ENCODE measurements at regions not wholly inside any gene's neighbourhood (a gene's known extent, or its start where the extent isn't known, plus 50 kb on each side); places are given as distances from the start of the nearest gene placed in this dataset.

- POLR2A ChIA-PET (ENCODE audit: unreplicated experiment), result no interaction called here
- ATAC-seq (no peak), DNase-seq (no peak)
- H3K4me1 ChIP-seq (ENCODE audit: insufficient read depth, low read length), result no peaks in the 10 kb centered on the region
- H3K36me3 ChIP-seq (ENCODE audit: low read depth, low read length), result no peaks in the 10 kb centered on the region
- no peak overlapping the region for H3K4me3 ChIP-seq (ENCODE audit: low read length)
- no peak overlapping the region for H3K27ac ChIP-seq (ENCODE audit: low read length)
- no TSS peak for BruUV-seq (replicated peaks)
- no peaks in the 10 kb centered on the region for H3K79me2 ChIP-seq (ENCODE audit: low read length)
- TF ChIP-seq EZH2 (IDR thresholded peaks at IDR 0.05; ENCODE audit: low read length, unreplicated experiment) (no peak), CTCF (conservative IDR thresholded peaks at IDR 0.05; ENCODE audit: low read depth, low read length) (no peak), EZH2phosphoT487 (IDR thresholded peaks at IDR 0.05; ENCODE audit: borderline replicate concordance, low read length) (no peak)
- H2AFZ ChIP-seq (ENCODE audit: low read length), result no peak overlapping the region
- no peaks in the 10 kb centered on the region for H3F3A ChIP-seq (ENCODE audit: low read length, unreplicated experiment)
- H3K27me3 ChIP-seq (ENCODE audit: low read length), result peaks cover 12% of the 10 kb centered on the region; the same call in 1 of the 2 replicates
- H3K9me3 ChIP-seq (ENCODE audit: low read length), result no peaks in the 10 kb centered on the region
- H3K4me2 ChIP-seq (ENCODE audit: low read length), result no peak overlapping the region
- H3K9me2 ChIP-seq (replicated peaks; ENCODE audit: low read length), result no peaks in the 10 kb centered on the region
- no peaks in the 10 kb centered on the region for H4K20me1 ChIP-seq (ENCODE audit: low read length)
- H3K9ac ChIP-seq (ENCODE audit: low read length), result no peak overlapping the region
- intact Hi-C loops (cut with micrococcal nuclease), result no loop called here
- CTCF ChIA-PET, result no interaction called here
These were observed 1019.0 kb downstream of the DIAPH3 start for GRCh38 chr13:59144700-59145099.

GRCh38 chr13:59145381-59145780, 1018.3 kb downstream of the DIAPH3 start:
- H2AFZ ChIP-seq (ENCODE audit: low read length), result no peak overlapping the region
- POLR2A ChIA-PET (ENCODE audit: unreplicated experiment), result no interaction called here
- no TSS peak for BruUV-seq (replicated peaks)

More at GRCh38 chr13:59145381-59145780, 1018.3 kb downstream of the DIAPH3 start:
- no peak overlapping the region for H3K4me2 ChIP-seq (ENCODE audit: low read length)
- peaks cover 8% of the 10 kb centered on the region; the same call in 1 of the 2 replicates for H3K27me3 ChIP-seq (ENCODE audit: low read length)
- no peak for ATAC-seq
- H3K36me3 ChIP-seq (ENCODE audit: low read depth, low read length), result no peaks in the 10 kb centered on the region
- H3K4me3 ChIP-seq (ENCODE audit: low read length), result no peak overlapping the region
- H3K9me2 ChIP-seq (replicated peaks; ENCODE audit: low read length), result no peaks in the 10 kb centered on the region
- intact Hi-C loops (cut with micrococcal nuclease), result no loop called here
- H3K79me2 ChIP-seq (ENCODE audit: low read length), result no peaks in the 10 kb centered on the region
- no peak for TF ChIP-seq CTCF (conservative IDR thresholded peaks at IDR 0.05; ENCODE audit: low read depth, low read length)
- TF ChIP-seq EZH2phosphoT487 (IDR thresholded peaks at IDR 0.05; ENCODE audit: borderline replicate concordance, low read length), result no peak
- TF ChIP-seq EZH2 (IDR thresholded peaks at IDR 0.05; ENCODE audit: low read length, unreplicated experiment), result no peak
- no peaks in the 10 kb centered on the region for H3K9me3 ChIP-seq (ENCODE audit: low read length)
- no peak overlapping the region for H3K9ac ChIP-seq (ENCODE audit: low read length)
- no peaks in the 10 kb centered on the region for H3K4me1 ChIP-seq (ENCODE audit: insufficient read depth, low read length)
- no peak for DNase-seq
- no peaks in the 10 kb centered on the region for H3F3A ChIP-seq (ENCODE audit: low read length, unreplicated experiment)
- H3K27ac ChIP-seq (ENCODE audit: low read length), result no peak overlapping the region
- CTCF ChIA-PET, result interaction anchor here (0.6 kb wide), 1 partner anchor 183 kb away, joined by 3 read pairs; no protein-coding TSS in a partner anchor
- H4K20me1 ChIP-seq (ENCODE audit: low read length), result no peaks in the 10 kb centered on the region
